ENCODE measurements at regions not wholly inside any gene's neighbourhood (a gene's known extent, or its start where the extent isn't known, plus 50 kb on each side); places are given as distances from the start of the nearest gene placed in this dataset.

DNA sequence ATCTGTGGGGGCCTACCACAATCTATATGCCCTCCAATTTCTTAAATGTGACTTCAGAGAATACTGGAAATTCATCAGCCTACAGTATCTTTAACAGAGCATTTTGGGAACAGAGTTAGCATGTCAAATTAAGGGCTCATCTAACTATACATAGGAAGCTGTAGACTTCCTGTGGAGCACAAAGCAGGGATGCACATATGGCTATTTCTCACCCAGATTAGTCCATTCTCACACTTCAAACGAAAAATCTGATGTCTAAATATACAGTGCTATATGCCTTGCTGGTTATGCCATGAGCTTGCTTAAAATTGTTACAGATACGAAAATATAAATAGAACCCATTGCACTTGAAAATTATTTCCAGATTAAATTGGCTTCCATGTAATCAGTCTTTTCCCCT is 1922.8 kb downstream of the MRPL39 start:
- no peak for TF ChIP-seq EP300 (IDR thresholded peaks at IDR 0.05; ENCODE audit: borderline replicate concordance)
- TF ChIP-seq CEBPB (IDR thresholded peaks at IDR 0.05), result no peak
- TF ChIP-seq, protein P1, sequence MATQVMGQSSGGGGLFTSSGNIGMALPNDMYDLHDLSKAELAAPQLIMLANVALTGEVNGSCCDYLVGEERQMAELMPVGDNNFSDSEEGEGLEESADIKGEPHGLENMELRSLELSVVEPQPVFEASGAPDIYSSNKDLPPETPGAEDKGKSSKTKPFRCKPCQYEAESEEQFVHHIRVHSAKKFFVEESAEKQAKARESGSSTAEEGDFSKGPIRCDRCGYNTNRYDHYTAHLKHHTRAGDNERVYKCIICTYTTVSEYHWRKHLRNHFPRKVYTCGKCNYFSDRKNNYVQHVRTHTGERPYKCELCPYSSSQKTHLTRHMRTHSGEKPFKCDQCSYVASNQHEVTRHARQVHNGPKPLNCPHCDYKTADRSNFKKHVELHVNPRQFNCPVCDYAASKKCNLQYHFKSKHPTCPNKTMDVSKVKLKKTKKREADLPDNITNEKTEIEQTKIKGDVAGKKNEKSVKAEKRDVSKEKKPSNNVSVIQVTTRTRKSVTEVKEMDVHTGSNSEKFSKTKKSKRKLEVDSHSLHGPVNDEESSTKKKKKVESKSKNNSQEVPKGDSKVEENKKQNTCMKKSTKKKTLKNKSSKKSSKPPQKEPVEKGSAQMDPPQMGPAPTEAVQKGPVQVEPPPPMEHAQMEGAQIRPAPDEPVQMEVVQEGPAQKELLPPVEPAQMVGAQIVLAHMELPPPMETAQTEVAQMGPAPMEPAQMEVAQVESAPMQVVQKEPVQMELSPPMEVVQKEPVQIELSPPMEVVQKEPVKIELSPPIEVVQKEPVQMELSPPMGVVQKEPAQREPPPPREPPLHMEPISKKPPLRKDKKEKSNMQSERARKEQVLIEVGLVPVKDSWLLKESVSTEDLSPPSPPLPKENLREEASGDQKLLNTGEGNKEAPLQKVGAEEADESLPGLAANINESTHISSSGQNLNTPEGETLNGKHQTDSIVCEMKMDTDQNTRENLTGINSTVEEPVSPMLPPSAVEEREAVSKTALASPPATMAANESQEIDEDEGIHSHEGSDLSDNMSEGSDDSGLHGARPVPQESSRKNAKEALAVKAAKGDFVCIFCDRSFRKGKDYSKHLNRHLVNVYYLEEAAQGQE (IDR thresholded peaks at IDR 0.05; ENCODE audit: low read depth), result no peak
- TF ChIP-seq TEAD4 (IDR thresholded peaks at IDR 0.05), result no peak
- TF ChIP-seq YY1 (IDR thresholded peaks at IDR 0.05; ENCODE audit: low read depth), result no peak
- TF ChIP-seq, protein P2, sequence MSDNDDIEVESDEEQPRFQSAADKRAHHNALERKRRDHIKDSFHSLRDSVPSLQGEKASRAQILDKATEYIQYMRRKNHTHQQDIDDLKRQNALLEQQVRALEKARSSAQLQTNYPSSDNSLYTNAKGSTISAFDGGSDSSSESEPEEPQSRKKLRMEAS (IDR thresholded peaks at IDR 0.05), result no peak
- TF ChIP-seq, protein P3, sequence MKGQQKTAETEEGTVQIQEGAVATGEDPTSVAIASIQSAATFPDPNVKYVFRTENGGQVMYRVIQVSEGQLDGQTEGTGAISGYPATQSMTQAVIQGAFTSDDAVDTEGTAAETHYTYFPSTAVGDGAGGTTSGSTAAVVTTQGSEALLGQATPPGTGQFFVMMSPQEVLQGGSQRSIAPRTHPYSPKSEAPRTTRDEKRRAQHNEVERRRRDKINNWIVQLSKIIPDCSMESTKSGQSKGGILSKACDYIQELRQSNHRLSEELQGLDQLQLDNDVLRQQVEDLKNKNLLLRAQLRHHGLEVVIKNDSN (IDR thresholded peaks at IDR 0.05), result no peak
